GM18909 (cell line): ENCODE measurements at regions not wholly inside any gene's neighbourhood (a gene's known extent, or its start where the extent isn't known, plus 50 kb on each side); places are given as distances from the start of the nearest gene placed in this dataset.

ENCODE experiments used
- ATAC-seq: cut with Tn5 transposase; IDR thresholded peaks from one replicate; pipeline ENCODE4 v1.9.1; 2021; ENCODE audit warnings: mild to moderate bottlenecking; ENCODE audit not compliant: unreplicated experiment, poor library complexity

DNA sequence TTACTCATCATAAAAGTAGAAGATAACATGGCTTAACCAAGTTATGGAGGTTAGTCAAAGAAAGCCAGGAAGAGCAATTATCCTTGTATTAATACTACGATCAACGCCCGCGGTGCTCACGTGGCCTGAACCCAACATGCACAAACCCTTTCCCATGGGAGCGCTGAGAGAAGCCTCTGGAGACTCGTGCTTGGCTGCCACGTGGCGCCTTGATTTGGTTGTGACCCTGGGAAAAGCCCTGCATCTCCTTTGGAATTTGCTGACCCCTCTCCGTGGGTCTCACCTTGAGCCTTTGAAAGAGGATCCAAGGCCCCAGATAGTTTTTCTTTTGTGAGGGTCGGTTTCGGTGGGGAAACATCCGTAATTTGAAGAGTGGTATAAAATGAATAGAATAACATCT is 255.6 kb downstream of the DCDC2C start:
- no peak for ATAC-seq

DNA sequence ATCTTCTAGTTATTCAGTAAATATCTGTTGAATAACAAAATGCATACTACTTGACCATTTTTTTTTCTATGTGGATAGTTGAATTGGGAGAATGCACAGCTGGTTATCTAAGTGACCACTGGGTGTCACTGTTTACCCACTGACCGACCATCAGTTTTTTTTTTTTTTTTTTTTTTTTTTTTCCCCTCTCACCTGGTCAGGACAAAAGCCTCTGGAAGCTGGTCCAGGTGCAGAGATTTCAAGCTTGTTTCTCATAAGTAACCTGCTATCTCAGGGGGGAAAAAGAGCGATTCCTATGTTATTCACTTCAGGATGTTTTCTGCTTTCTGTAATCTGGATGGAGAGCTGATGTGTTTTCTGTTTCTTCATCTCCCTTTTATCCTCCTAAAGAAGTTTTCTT is 256.0 kb downstream of the DCDC2C start:
- no peak for ATAC-seq

- ATAC-seq: no peak
Measured at GRCh38 chr2:3960106-3960505, 256.7 kb downstream of the DCDC2C start.

GRCh38 chr2:3962719-3963118 is 259.3 kb downstream of the DCDC2C start:
- ATAC-seq: no peak

DNA sequence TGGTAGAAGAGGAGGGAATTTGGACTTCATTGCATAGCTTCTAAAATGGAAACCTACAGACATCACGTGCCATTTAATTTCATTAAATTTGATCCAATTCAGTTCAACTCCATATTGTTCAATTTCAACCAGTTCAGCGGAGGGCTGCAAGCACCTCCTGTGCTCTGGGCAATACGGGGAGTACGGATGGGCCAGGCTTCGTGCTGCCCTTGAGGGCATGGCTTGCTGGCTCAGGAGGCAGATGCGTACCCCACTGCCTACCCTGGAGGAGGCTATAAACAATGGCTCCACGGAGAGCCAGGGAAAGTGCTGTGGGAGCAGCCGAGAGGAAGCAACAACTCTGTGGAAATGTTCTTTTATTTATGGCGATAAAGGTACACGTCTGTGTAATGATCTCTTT is 261.8 kb downstream of the DCDC2C start:
- no peak for ATAC-seq

DNA sequence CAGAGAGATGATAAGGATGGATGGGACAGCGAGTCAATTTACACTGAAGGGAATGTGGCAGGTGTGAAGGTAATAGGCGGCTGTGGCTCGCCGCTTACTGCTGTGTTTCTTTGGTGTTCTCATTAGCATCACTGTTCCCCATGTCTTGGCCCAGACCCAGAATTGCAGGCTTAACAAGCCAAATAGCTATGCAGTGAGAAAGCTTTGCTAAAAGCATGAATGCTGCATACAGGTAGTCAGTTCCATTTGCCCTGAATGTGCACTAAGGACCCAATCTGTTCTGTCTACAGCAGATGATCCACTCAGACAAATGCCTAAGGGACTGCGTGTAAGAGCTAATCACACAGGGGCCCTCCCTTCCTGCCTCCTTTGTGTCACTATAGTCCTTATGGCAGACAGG is 262.6 kb downstream of the DCDC2C start:
- ATAC-seq: no peak

GRCh38 chr2:3966470-3966869 is 263.1 kb downstream of the DCDC2C start:
- no peak for ATAC-seq

DNA sequence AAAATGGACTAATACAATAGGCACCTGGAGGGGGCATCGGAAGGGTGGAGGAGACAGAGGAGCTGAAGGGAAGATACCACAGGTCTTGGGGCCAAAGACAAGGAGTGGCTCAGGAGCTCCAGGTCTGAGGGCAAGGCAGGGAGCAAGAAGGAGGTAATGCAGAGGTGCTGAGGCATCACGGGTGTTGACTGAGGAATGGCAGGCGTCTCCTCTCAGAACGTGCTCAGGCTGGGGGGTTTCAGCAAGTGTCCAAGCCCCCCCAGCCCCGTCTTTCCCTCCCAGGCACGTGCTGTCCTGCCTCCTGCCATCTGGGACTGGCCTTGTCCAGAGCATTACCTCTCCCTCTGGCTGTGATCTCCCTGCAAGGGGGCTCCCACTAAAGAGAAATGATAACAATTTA is 265.4 kb downstream of the DCDC2C start:
- no peak for ATAC-seq

DNA sequence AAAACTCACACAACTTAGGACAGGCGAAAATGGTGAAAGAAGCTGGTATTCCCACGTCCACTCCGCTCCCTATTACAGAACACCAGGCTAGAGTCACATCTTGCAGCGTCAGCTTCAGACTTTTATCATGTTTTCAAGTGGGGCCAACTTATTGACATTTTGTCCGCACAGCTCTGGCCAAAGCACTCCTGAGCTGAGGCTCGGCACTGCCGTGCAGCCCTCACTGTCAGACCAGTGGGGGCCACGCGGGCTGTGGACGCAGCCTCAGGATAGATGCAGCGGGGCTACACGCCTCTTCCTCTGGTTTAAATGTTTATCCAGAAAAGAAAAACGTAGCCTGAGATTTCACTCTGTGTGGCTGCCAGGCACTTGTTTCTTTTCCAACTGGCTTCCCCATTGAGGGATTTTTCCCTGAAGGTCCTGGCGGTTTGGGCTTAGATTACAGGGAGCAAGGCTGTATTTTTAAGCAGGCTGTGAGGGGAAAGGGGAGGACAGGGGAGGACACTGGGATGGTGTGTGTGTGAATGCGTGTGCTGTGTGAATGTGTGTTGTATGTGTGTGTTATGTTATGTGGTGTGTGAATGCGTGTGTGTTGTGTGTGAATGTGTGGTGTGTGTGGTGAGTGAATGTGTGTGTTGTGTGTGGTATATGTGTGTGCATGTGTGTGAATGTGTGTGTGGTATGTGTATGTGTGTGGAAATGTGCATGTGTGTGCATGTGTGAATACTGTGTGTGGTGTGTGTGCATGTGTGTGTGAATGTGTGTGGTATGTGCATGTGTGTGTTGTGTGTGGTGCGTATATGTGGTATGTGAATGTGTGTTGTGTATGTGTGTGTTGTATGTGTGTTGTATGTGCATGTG is 267.6 kb downstream of the DCDC2C start:
- ATAC-seq: no peak

- no peak for ATAC-seq
Measured at GRCh38 chr2:3971652-3972192, 268.3 kb downstream of the DCDC2C start.

GRCh38 chr2:3972377-3972776 is 269.0 kb downstream of the DCDC2C start:
- ATAC-seq: no peak

DNA sequence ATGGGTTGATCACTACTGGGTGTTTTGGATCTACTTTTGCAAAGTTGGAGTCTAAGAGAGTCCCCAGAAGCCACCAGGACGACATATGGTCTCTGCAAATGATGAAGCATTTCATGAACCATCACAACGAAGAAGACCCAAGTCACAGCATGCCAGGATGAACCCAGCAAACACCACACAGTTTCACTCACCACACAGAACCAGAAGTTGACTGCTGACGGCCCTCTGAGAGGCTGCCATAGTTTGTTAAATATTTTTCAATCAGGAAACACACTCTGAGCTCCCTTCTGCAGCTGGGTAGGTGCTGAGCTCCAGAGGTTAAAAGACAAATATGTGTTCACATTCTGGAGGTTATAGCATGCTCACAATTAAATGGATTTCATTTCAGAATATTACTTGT is 271.4 kb downstream of the DCDC2C start:
- ATAC-seq: no peak

- no peak for ATAC-seq
Measured at GRCh38 chr2:3981446-3981987, 278.1 kb downstream of the DCDC2C start.

GRCh38 chr2:3982160-3982559 is 278.8 kb downstream of the DCDC2C start:
- no peak for ATAC-seq

DNA sequence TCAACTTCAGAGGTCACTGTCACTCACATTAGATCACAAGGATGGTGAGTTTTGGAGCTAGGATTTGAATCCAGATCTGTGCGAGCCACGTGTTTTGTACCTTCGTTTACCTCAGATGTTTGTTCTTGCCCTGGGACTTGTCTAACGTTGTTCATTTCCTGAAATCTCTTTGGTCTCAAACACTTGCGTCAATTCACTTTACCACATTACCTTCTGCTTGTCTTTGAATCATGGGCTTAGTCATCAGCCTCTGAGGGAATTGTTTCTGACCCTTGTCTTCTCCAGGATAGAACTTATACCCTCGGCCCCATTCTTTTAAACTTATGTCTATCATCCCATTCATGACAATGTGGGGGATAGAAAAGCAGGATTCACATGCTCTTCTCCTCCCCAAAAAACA is 282.7 kb downstream of the DCDC2C start:
- no peak for ATAC-seq

- ATAC-seq: no peak
Measured at GRCh38 chr2:3986530-3987258, 283.3 kb downstream of the DCDC2C start.

DNA sequence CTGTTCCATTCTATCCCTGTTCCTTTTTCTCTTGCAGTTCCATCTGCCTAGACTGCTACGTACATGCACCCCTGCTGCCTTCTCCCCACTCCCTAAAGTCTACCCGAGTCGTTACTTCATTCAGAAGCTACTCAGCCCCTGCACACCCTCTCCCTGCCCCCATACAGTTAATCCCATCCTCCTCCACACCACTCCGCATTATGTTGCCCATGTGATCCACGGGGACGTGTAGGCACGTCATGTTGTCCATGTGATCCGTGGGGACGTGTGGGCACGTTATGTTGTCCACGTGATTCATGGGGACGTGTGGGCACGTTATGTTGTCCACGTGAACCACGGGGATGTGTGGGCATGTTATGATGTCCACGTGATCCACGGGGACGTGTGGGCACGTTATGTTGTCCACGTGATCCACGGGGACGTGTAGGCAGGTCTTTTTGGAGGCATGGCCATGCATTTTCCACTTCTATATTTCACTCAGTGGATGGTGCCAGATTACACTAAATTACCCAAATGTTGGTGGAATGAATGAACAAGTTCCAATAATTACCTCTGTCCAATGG is 299.5 kb downstream of the DCDC2C start:
- ATAC-seq: no peak

GRCh38 chr2:4012197-4012596 is 308.8 kb downstream of the DCDC2C start:
- no peak for ATAC-seq

DNA sequence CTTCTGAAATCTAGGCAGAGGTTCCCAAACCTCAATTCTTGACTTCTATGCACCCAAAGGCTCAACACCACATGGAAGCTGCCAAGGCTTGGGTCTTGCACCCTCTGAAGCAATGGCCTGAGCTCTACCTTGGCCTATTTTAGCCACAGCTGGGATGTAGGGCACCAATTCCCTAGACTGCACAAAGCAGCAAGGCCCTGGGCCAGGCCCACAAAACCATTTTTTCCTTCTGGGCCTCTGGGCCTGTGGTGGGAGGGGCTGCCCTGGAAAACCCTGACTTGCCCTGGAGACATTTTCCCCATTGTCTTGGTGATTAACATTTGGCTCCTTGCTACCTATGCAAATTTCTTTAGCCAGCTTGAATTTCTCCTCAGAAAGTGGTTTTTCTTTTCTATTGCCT is 315.2 kb downstream of the DCDC2C start:
- ATAC-seq: no peak

DNA sequence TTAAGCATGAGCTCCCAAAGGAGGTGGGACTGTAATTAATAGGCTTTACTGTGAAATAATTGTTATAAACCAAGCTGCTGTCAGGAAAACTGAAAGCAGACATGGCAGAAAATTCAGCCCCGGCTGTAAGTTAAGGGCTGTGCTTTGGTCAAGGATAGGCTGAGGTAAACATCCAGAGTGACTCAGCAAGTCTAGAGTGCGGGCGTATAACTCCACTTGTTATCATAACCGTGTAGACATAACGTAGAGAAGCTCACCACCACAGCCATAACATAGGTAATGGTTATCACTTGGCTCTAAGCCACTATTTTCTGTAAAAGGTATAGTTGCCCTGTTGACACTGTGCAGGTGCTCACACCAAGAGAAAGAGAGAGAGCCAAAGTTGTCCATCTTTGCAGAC is 316.8 kb downstream of the DCDC2C start:
- ATAC-seq: no peak

DNA sequence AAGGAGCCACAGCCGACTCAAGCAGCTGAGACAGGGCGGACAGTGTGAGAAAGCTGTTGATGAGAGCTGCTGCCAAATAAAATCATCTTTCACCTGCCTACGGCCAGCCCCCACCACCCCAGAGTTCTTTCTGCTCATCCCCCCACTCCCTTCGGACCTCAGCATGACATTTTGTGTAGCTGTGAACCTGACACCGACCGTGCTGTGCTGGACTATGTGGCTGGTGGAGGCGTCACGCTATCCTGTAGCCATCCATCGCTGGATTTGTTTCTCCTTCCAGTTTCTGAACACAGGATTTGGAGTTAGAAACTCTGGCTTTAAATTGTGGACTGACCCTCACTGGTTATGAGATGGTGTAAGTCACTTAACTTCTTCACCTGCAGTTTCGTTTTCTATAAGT is 317.3 kb downstream of the DCDC2C start:
- ATAC-seq: no peak
